ENCODE measurements at regions not wholly inside any gene's neighbourhood (a gene's known extent, or its start where the extent isn't known, plus 50 kb on each side); places are given as distances from the start of the nearest gene placed in this dataset.

DNA sequence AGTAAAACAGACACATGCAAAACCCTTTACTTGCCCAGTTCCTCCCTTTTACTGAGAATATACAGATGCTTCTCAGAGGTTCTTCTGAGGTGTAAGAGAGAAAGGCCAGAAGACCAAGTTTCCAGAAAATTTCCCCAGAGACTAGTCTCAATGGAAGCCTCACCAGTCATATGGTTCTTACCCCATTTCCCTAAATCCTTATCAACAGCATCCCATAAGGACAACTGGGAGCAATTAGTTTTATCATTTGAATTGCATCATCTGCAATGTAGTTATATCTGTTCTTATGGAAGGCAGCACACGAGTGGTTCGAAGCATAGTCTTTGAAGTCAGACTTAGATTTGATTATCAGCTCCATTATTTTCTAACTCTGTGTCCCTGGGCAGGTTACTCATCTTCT lies 203.6 kb upstream of the PPARGC1A start:
- Mint-ChIP-seq H3K9me3 (peaks cover 0 to 5% (median 0%) of the 10 kb centered on the region in 7 donors), H3K4me1 (no peaks in the 10 kb centered on the region), H3K36me3 (no peaks in the 10 kb centered on the region), H3K27ac (no peak overlapping the region), H3K27me3 (no peaks in the 10 kb centered on the region), H3K4me3 (no peak overlapping the region)
- DNase-seq = no peak
- no peak for ATAC-seq (ENCODE audit: low read depth in 2 of 2)

DNA sequence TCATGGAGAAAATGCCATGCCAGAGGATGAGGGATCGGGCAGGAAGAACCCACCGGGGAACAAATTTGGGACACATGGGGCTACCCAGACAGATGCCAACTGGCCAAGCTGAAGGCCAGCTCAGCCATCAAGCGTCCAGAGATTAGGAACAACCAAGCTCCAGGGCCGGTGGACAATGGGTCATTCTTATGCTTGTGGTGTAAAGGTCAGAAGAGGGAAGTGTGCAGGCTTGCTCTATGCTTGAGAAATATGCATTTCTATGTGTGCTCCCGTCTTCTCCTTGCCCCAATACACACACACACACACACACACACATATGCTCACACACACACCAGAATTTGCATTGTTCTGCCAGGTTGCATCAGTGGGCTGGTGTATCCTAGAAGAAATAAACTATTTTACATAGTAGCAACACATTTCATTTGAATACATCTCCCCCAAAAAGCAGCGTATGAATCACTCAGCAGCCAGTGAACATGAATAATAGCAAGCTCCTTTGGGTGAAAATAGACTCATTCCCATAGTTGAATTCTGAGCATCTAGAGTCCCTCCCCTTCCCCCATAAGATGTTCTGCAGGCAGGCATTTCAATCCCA lies 201.9 kb upstream of the PPARGC1A start:
- no peak overlapping the region for H3K4me3 Mint-ChIP-seq
- H3K4me1 Mint-ChIP-seq = no peaks in the 10 kb centered on the region
- no peak overlapping the region for H3K27ac Mint-ChIP-seq
- ATAC-seq (ENCODE audit: low read depth in 2 of 2) = no peak
- peaks cover 0 to 5% (median 0%) of the 10 kb centered on the region in 7 donors for H3K9me3 Mint-ChIP-seq
- H3K27me3 Mint-ChIP-seq = no peaks in the 10 kb centered on the region
- H3K36me3 Mint-ChIP-seq = no peaks in the 10 kb centered on the region
- DNase-seq = no peak

DNA sequence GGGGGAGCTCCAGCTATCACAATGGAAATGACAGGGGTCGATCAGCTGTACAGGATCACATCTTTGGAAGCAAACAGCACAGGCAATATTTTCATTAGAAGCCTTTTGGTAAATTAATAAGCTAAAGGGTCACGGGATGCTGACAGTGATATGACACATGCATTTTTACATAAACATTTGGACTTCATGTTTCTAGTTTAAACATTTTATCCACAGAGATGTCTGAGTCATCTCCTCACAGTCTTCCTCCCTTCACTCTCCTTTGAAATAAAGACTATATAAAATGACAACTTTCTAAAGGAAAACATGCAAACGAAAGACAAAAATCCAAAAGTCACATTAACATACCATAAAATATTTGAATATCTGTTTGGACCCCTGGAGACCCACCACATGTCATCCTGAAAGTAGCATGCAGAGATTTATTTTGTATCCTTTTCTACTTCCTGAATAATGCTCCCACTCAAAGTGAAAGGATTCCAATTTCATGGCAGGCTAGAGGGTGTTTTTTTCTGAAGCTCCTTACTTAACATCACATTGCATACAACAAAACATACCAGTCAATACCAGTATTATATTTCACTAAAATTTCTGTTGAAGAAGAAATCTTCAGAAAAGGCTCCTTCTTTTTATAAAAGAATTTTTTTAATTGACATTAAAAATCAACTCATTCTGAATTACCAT lies 200.1 kb upstream of the PPARGC1A start:
- Mint-ChIP-seq H3K4me3 (no peak overlapping the region), H3K36me3 (no peaks in the 10 kb centered on the region), H3K27me3 (no peaks in the 10 kb centered on the region), H3K9me3 (peaks cover 0 to 5% (median 0%) of the 10 kb centered on the region in 7 donors), H3K4me1 (no peaks in the 10 kb centered on the region), H3K27ac (no peak overlapping the region)
- DNase-seq (no peak), ATAC-seq (ENCODE audit: low read depth in 2 of 2) (no peak)

DNA sequence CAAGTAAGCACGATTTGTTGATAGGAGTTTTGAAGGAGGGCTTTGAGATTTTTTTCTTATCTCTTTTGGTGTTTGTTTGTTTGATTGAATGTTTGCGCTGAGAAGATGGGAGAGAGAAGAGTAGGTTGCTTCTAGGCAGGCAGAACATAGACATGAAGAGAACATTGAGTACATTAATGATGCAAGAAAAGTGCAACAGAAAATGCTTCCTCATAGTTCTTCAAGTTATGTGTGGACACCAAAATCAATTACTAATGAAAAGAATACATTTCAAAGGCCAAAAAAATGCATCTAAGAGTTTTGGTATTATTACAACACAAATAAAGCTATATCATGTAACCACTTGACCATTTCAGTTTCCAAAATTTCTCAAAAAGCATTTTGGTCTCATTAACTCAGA lies 191.0 kb upstream of the PPARGC1A start:
- Mint-ChIP-seq H3K4me3 (no peak overlapping the region), H3K36me3 (no peaks in the 10 kb centered on the region), H3K4me1 (no peaks in the 10 kb centered on the region), H3K27ac (no peak overlapping the region), H3K9me3 (peaks cover 0 to 10% (median 3%) of the 10 kb centered on the region in 7 donors), H3K27me3 (no peaks in the 10 kb centered on the region)
- DNase-seq = no peak
- no peak for ATAC-seq (ENCODE audit: low read depth in 2 of 2)

DNA sequence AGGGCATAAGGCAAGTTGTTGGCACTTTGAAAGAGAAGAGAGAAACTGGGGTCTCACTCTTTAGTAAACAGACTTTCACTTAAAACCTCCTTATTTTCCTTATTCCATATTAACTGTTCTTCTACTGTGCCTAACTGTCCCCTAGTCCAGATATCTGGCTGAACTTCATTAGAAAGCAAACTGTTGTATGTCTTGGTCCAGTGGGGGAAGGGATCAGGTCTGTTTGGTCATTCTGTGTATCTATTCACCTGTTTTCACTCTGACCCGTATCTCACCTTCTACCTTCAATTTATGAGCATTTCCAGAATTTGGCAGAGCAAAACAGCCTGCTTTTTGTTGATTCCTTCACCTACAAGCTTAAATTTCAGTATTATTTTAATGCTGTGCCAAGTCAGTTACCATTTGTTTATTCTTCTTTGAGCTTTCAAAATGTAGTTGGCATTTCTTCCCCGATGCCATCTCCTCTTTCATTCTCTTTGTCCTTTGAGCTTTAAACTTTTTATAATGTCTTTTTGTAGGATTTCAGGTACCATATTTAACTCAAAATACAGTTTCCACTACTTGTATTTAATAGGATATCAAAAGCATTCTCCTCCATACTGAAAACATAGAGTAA lies 188.6 kb upstream of the PPARGC1A start:
- DNase-seq (no peak), ATAC-seq (ENCODE audit: low read depth in 2 of 2) (no peak)
- no peak overlapping the region for H3K27ac Mint-ChIP-seq
- peaks cover 0 to 16% (median 5%) of the 10 kb centered on the region in 7 donors for H3K9me3 Mint-ChIP-seq
- no peaks in the 10 kb centered on the region for H3K27me3 Mint-ChIP-seq
- no peaks in the 10 kb centered on the region for H3K36me3 Mint-ChIP-seq
- H3K4me3 Mint-ChIP-seq = no peak overlapping the region
- H3K4me1 Mint-ChIP-seq = no peaks in the 10 kb centered on the region

DNA sequence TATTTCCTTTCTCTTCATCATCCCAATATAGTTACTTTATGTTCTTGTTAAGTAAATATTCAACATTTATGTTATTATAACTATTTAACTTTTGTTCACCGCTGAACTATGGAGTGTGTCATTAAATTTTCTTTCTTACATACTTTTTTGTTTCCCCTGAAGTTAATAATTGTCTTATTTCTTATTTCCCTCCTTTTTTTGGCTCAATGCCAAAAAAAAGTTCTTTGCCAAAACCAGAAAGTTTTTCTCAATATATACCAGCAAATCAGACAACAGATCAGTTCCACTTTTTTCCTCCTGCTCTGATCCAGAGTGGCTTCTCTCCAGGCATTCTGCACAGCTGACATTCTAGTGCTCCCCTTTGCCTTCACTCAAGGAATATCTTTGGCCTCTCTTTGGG lies 187.0 kb upstream of the PPARGC1A start:
- no peak for DNase-seq
- H3K27ac Mint-ChIP-seq = peak overlapping the region in 1 of 6 donors; percentile 61
- no peaks in the 10 kb centered on the region for H3K36me3 Mint-ChIP-seq
- no peaks in the 10 kb centered on the region for H3K4me1 Mint-ChIP-seq
- H3K9me3 Mint-ChIP-seq = peaks cover 0 to 13% (median 5%) of the 10 kb centered on the region in 7 donors
- no peak overlapping the region for H3K4me3 Mint-ChIP-seq
- ATAC-seq (ENCODE audit: low read depth in 2 of 2) = no peak
- no peaks in the 10 kb centered on the region for H3K27me3 Mint-ChIP-seq

DNA sequence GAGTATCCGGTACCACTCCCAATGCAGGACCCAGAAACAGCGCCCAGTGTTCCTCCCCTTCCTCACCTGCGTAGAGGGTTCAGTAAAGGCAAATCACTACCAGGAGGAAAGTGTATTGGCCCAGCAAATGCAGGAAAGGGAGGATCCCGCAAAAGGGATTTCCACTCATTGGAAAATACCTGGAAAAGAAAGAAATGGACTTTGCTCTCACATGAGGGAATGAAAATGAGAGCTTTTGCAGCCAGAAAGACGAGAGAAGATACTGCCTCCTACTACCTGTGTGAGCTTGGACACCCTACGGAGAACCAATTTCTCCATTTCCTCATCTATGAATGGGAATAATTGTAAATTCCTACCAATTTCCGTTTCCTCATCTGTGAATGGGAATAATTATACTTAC lies 184.1 kb upstream of the PPARGC1A start:
- Mint-ChIP-seq H3K4me3 (no peak overlapping the region), H3K36me3 (no peaks in the 10 kb centered on the region), H3K4me1 (no peaks in the 10 kb centered on the region), H3K27me3 (no peaks in the 10 kb centered on the region), H3K9me3 (peaks cover 2 to 13% (median 5%) of the 10 kb centered on the region in 7 donors), H3K27ac (no peak overlapping the region)
- DNase-seq = no peak
- ATAC-seq (ENCODE audit: low read depth in 2 of 2) = no peak

DNA sequence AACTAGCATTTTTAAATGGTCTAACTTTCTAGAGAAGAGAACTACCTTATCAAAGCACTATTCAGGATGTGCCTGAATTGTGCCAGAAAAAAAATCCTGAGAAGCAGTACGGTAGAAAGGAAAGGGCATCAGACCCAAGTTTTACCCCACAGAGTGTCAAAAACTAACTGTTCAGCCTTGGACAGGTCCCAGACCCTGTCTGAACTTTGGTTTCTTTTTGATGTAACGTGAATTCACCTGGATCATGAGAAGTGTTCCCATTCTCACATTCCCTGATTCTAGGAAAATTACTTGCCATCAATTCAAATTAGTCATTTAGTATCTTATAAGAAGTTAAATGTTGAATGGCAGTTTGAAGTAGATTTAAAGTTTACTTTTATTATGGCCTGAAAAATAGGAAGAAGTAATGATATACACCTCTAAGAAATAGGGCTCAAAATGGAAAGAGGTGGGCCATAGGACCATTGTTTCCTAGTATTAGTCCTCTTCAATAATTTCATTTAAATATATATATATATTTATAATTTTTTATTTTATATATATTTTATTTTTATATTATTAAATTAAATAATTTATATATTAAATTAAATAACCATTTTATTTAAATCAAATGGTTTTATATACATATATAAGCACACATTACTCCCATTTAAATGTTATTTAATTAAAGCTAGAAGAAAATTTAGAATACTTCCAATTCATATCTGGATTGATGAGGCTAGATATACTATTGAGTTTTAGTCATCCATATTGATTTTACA lies 181.9 kb upstream of the PPARGC1A start:
- H3K27me3 Mint-ChIP-seq = no peaks in the 10 kb centered on the region
- no peak overlapping the region for H3K27ac Mint-ChIP-seq
- H3K4me3 Mint-ChIP-seq = no peak overlapping the region
- no peaks in the 10 kb centered on the region for H3K36me3 Mint-ChIP-seq
- ATAC-seq (ENCODE audit: low read depth in 2 of 2) = no peak
- no peak for DNase-seq
- no peaks in the 10 kb centered on the region for H3K4me1 Mint-ChIP-seq
- peaks cover 2 to 13% (median 5%) of the 10 kb centered on the region in 7 donors for H3K9me3 Mint-ChIP-seq

DNA sequence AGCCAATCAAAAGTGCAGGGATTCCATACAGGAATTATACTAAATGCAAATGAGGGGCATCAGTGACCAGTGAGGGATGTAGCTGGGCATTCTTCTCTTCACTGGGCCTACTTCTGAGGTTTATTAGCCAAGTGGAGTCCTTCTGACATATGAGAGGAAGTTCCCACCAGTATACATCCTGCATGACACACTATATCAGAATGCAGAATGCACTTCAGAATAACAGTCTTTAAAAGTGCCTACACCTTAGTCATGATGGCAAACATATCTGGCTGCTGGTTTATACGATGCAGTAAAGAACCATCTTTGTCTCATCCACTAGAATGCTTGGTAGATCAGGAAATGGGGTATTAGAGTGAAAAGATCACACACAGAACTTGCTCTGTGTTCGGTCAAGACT lies 180.3 kb upstream of the PPARGC1A start:
- H3K36me3 Mint-ChIP-seq = no peaks in the 10 kb centered on the region
- ATAC-seq (ENCODE audit: low read depth in 2 of 2) (no peak), DNase-seq (no peak)
- H3K27me3 Mint-ChIP-seq = no peaks in the 10 kb centered on the region
- H3K4me3 Mint-ChIP-seq = no peak overlapping the region
- no peaks in the 10 kb centered on the region for H3K4me1 Mint-ChIP-seq
- H3K9me3 Mint-ChIP-seq = peaks cover 0 to 5% (median 3%) of the 10 kb centered on the region in 7 donors
- no peak overlapping the region for H3K27ac Mint-ChIP-seq

DNA sequence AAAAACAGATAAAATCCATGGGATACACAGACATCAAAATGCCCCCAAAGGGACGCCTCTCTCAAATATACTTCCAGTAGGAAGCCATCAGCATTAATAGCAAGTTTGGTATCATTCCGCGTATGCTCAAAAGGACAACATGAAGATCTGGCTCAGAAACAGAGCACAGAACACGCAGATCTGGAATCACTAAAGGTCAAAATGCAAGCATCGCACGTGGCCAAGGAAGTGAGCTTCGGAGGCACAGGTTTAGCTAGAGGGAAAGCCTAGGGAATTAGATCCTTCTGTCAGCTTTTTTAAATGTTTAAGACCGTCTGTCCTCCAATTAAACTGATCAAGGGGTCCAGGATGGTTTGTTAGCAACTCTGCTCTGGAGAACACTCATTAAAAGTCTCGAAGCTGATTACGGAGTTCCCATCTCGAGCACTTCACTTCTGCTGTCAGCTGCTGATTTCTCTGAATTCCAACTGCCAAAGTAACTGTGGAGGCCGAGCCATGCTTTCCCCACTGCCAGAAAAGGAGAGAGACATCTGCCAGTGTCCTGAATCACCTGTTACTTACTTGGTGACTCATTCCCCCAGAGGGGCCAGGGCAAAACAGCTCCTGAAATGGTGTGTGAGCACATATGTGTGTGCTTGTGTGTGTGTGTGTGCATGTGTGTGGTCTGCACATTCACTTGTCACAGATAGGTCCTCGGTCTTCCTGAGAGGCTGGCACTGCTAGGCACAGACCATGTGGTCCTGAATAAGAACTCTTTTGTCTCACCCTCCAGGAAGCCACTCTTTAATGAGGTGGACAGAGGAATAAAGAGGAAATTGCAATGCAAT lies 177.7 kb upstream of the PPARGC1A start:
- Mint-ChIP-seq H3K27ac (no peak overlapping the region), H3K9me3 (peaks cover 0 to 9% (median 3%) of the 10 kb centered on the region in 7 donors), H3K36me3 (no peaks in the 10 kb centered on the region), H3K27me3 (no peaks in the 10 kb centered on the region), H3K4me3 (no peak overlapping the region), H3K4me1 (no peaks in the 10 kb centered on the region)
- no peak for DNase-seq
- no peak for ATAC-seq (ENCODE audit: low read depth in 2 of 2)

DNA sequence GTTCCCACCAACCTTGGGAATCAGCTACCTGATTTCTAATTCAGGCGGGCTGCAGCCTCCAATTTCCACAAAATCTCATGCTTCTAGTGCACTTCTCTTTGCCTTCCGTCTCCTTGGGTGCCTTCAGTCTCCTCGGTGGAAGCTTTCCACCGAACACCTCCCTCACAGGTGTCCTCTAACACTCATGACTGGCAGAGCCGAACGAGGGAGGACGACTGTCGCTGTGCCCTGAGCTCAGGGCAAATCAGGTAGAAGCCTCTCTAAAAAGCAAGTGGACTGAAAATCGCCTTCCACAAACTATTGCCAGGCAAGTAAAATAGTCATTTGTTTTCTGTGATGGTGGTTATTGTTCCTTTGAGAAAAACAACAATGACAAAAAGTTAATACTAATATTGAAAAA lies 176.1 kb upstream of the PPARGC1A start:
- Mint-ChIP-seq H3K4me1 (no peaks in the 10 kb centered on the region), H3K36me3 (no peaks in the 10 kb centered on the region), H3K4me3 (no peak overlapping the region), H3K9me3 (peaks cover 0 to 9% (median 3%) of the 10 kb centered on the region in 7 donors), H3K27me3 (no peaks in the 10 kb centered on the region), H3K27ac (no peak overlapping the region)
- ATAC-seq (ENCODE audit: low read depth in 2 of 2) = no peak
- no peak for DNase-seq

DNA sequence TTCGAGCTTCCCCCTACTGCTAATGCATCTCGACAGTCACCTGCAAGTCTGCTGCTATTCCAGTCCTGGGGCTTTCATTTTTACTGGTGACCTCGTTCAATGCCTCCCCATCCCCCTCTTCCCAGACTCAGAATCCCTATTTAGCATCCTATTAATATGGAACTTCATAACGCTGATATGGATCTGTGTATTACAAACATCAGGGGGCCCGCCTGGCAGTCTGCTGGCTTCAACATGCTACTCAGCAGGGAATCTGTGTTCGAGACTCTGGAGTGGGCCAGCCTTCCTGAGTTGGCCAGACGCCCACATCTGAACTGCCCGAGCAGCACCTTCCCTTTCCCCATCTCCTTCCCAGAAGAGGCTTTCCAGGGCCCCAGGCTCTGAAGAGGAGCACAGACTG lies 173.9 kb upstream of the PPARGC1A start:
- ATAC-seq (ENCODE audit: low read depth in 2 of 2) (no peak), DNase-seq (no peak)
- Mint-ChIP-seq H3K27me3 (no peaks in the 10 kb centered on the region), H3K9me3 (peaks cover 0 to 9% (median 3%) of the 10 kb centered on the region in 7 donors), H3K27ac (no peak overlapping the region), H3K36me3 (no peaks in the 10 kb centered on the region), H3K4me1 (no peaks in the 10 kb centered on the region), H3K4me3 (no peak overlapping the region)

DNA sequence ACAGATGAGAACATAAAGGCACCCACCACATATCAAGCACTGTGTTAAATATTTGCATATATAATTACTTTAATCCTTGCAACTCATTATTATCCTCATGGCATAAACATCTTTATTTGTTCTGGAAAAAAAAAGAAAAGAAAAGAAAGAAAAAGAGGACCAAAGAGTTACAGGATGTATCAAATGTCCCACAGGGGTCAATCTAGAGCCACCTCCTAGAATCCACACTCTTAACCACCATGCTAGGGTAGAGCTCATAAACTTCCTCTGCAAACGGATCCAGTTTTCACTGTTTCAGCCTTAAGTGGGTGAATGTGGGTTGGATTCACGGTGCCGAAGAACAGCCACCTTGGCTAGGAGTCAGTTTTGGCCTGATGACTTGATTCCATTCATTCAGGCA lies 171.1 kb upstream of the PPARGC1A start:
- H3K27me3 Mint-ChIP-seq = no peaks in the 10 kb centered on the region
- ATAC-seq (ENCODE audit: low read depth in 2 of 2) = no peak

More for the DNA sequence above, 171.1 kb upstream of the PPARGC1A start:
- H3K27ac Mint-ChIP-seq = no peak overlapping the region
- H3K4me1 Mint-ChIP-seq = no peaks in the 10 kb centered on the region
- H3K36me3 Mint-ChIP-seq = no peaks in the 10 kb centered on the region
- no peak overlapping the region for H3K4me3 Mint-ChIP-seq
- peaks cover 0 to 9% (median 4%) of the 10 kb centered on the region in 7 donors for H3K9me3 Mint-ChIP-seq
- no peak for DNase-seq

Measured in naive B cell (primary cell).